Adrenal gland (tissue), 9 donors: ENCODE measurements at regions not wholly inside any gene's neighbourhood (a gene's known extent, or its start where the extent isn't known, plus 50 kb on each side); places are given as distances from the start of the nearest gene placed in this dataset.

Experiments
- DNase-seq, 7 donors: peaks; one replicate each; pipeline ENCODE4 v3.0.0-alpha.2; 2019 to 2020
- H3K27ac ChIP-seq, 5 donors: fragments of 200-600 bp; sonication (generic) in 4 of 5; 1 replicate in 3 of 5; 2 replicates in 2 of 5; pipeline versions ENCODE4 v1.5.1 to v1.8.0; 2016 to 2020; ENCODE audit warnings: mild to moderate bottlenecking in 1 of 5
- H3K27me3 ChIP-seq: fragments of 200-600 bp; 2 replicates; pipeline ENCODE4 v1.8.0; 2021
- H3K36me3 ChIP-seq, 2 donors: fragments of 200-600 bp; replicated peaks in 1 of 2; 1 replicate in 1 of 2; 2 replicates in 1 of 2; pipeline versions ENCODE4 v1.5.1 to v1.8.0; 2018 to 2022
- H3K4me1 ChIP-seq, 2 donors: fragments of 200-600 bp; replicated peaks in 1 of 2; 1 replicate in 1 of 2; 2 replicates in 1 of 2; pipeline versions ENCODE4 v1.5.1 to v1.8.0; 2018 to 2021
- H3K4me3 ChIP-seq, 4 donors: fragments of 200-600 bp; sonication (generic) in 3 of 4; one replicate each; pipeline ENCODE4 v1.5.1; 2016 to 2018
- H3K9me3 ChIP-seq, 3 donors: fragments of 200-600 bp; sonication (generic) in 1 of 3; replicated peaks in 1 of 3; 1 replicate in 2 of 3; 2 replicates in 1 of 3; pipeline versions ENCODE4 v1.5.1 to v1.8.0; 2016 to 2021
- CTCF ChIP-seq, 6 experiments: fragments of 450-650 bp in 4 of 6; fragments of 200-600 bp in 2 of 6; sonication (generic) in 1 of 6; IDR thresholded peaks; 1 replicate in 5 of 6; 2 replicates in 1 of 6; pipeline versions ENCODE4 v1.5.1 to v1.8.0; 2016 to 2021; ENCODE audit warnings: antibody characterized with exemption in 6 of 6, mild to moderate bottlenecking in 2 of 6, moderate library complexity in 1 of 6
- POLR2A ChIP-seq, 2 donors: fragments of 450-650 bp; IDR thresholded peaks; one replicate each; pipeline ENCODE4 v1.6.1; 2017; ENCODE audit warnings: antibody characterized with exemption in 2 of 2, mild to moderate bottlenecking in 2 of 2, moderate library complexity in 1 of 2
- WGBS, 4 donors: extraction: QIAGEN DNeasy Blood & Tissue Kit in 2 of 4; methylation state at CpG; one replicate each; pipeline versions ENCODE4 v1.1.5 to v1.1.7; 2013 to 2017; 5-methylcytosine and 5-hydroxymethylcytosine counted together
- intact Hi-C, 2 donors: fragments of 100-400 bp; cut with DNase I; formaldehyde crosslinking; loops; one replicate each; pipeline versions ENCODE4 v1.14.1 to v1.15.0; 2022 to 2023
- donor health status: healthy with polysubstance abuse.
- donor health status: Bipolar disorder and iron deficiency.
- donor health status: DM: yes; HTN: yes; CAD: no.
- donor health status: DM: no; HTN: no; CAD: no.
- donor health status: DM: no; HTN: no; CAD: no.

- H3K36me3 ChIP-seq: no peaks in the 10 kb centered on the region
- 89 to 97% (median 91%) methylated on average over 13 to 17 of the region's 17 CpGs for WGBS, 4 donors
- H3K4me1 ChIP-seq: peaks cover 0 to 4% of the 10 kb centered on the region in 2 donors
- no peaks in the 10 kb centered on the region for H3K9me3 ChIP-seq
- TF ChIP-seq CTCF (IDR thresholded peaks at IDR 0.05): no peak
- no peak for TF ChIP-seq POLR2A (IDR thresholded peaks at IDR 0.05)
- DNase-seq: no peak
- H3K27ac ChIP-seq: no peak overlapping the region
- intact Hi-C loops: no loop called here
- H3K4me3 ChIP-seq: no peak overlapping the region
- peaks cover 28% of the 10 kb centered on the region for H3K27me3 ChIP-seq
Observed at GRCh38 chr13:99892866-99893504, 78.6 kb downstream of the ZIC5 start.

GRCh38 chr13:99892196-99892613 lies 79.4 kb downstream of the ZIC5 start:
- TF ChIP-seq CTCF (IDR thresholded peaks at IDR 0.05) (no peak), POLR2A (IDR thresholded peaks at IDR 0.05) (no peak)
- H3K4me1 ChIP-seq: peaks cover 0 to 4% of the 10 kb centered on the region in 2 donors
- H3K9me3 ChIP-seq: no peaks in the 10 kb centered on the region
- H3K27me3 ChIP-seq: peaks cover 26% of the 10 kb centered on the region
- no peak for DNase-seq
- intact Hi-C loops: no loop called here
- H3K27ac ChIP-seq: no peak overlapping the region
- H3K36me3 ChIP-seq: no peaks in the 10 kb centered on the region
- 82 to 85% (median 83%) methylated on average over 8 of the region's 8 CpGs for WGBS, 4 donors
- H3K4me3 ChIP-seq: no peak overlapping the region

- DNase-seq: no peak
- intact Hi-C loops: no loop called here
- H3K9me3 ChIP-seq: no peaks in the 10 kb centered on the region
- no peaks in the 10 kb centered on the region for H3K36me3 ChIP-seq
- no peak overlapping the region for H3K4me3 ChIP-seq
- H3K4me1 ChIP-seq: no peaks in the 10 kb centered on the region
- WGBS, 4 donors: 90 to 100% (median 94%) methylated on average over 4 of the region's 4 CpGs
- no peak overlapping the region for H3K27ac ChIP-seq
- no peaks in the 10 kb centered on the region for H3K27me3 ChIP-seq
- no peak for TF ChIP-seq CTCF (IDR thresholded peaks at IDR 0.05)
- TF ChIP-seq POLR2A (IDR thresholded peaks at IDR 0.05): no peak
Observed at GRCh38 chr13:99886706-99887105, 84.9 kb downstream of the ZIC5 start.

GRCh38 chr13:99884913-99885312 lies 86.7 kb downstream of the ZIC5 start:
- Histone ChIP-seq H3K27ac (no peak overlapping the region), H3K4me1 (no peaks in the 10 kb centered on the region), H3K4me3 (no peak overlapping the region), H3K36me3 (no peaks in the 10 kb centered on the region), H3K9me3 (no peaks in the 10 kb centered on the region), H3K27me3 (no peaks in the 10 kb centered on the region)
- intact Hi-C loops: no loop called here
- no peak for DNase-seq
- 72 to 85% (median 77%) methylated on average over 6 of the region's 6 CpGs for whole genome bisulfite sequencing, 4 donors
- TF ChIP-seq POLR2A (IDR thresholded peaks at IDR 0.05) (no peak), CTCF (IDR thresholded peaks at IDR 0.05) (no peak)
